BE2C (cell line): ENCODE measurements at regions not wholly inside any gene's neighbourhood (a gene's known extent, or its start where the extent isn't known, plus 50 kb on each side); places are given as distances from the start of the nearest gene placed in this dataset.

ENCODE experiments used
- DNase-seq: peaks from one replicate; pipeline ENCODE4 v3.0.0-alpha.2; 2020
- H3K27me3 ChIP-seq: fragments of 250-450 bp; sonication (Bioruptor Pico); 2 replicates; pipeline ENCODE4 v1.5.1; 2020; ENCODE audit warnings: mild to moderate bottlenecking
- H3K36me3 ChIP-seq: fragments of 250-450 bp; sonication (Bioruptor Pico); 2 replicates; pipeline ENCODE4 v1.5.1; 2020; ENCODE audit warnings: mild to moderate bottlenecking
- H3K4me1 ChIP-seq: fragments of 250-450 bp; sonication (Bioruptor Pico); 2 replicates; pipeline ENCODE4 v1.5.1; 2020
- H3K4me3 ChIP-seq: 2 replicates; pipeline ENCODE4 v1.5.1; 2011; ENCODE audit warnings: low read depth, low read length
- H3K9me3 ChIP-seq: fragments of 250-450 bp; sonication (Bioruptor Pico); 2 replicates; pipeline ENCODE4 v1.5.1; 2020
- TF ChIP-seq, protein P1 (sequence below): IDR thresholded peaks from 2 replicates; pipeline ENCODE4 v1.5.1; 2012; ENCODE audit warnings: mild to moderate bottlenecking, low read depth, low read length

DNA sequence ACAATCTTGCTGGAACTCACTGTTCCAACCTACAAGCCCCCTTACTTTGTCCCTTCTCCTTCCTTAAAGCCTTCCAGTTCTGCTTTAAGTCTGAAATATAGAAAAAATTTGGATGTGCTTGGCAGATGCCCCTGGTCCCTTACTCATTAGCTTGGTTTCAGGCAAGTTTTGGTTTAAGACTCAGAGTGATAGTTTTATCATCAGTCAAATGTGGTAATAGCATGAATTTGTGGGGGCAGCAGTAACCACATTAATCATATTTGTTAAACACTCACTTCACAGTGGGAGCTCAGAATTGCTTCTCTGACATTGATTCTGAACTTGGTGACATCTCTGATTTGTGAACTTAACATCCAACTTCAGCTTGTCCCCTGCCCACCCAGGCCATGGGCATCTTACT lies 58.3 kb upstream of the ALDH1A3 start:
- Histone ChIP-seq H3K4me1 (no peaks in the 10 kb centered on the region; the same call in 1 of the 2 replicates), H3K27me3 (no peaks in the 10 kb centered on the region), H3K4me3 (no peak overlapping the region), H3K9me3 (no peaks in the 10 kb centered on the region), H3K36me3 (no peaks in the 10 kb centered on the region)
- TF ChIP-seq, protein P1, sequence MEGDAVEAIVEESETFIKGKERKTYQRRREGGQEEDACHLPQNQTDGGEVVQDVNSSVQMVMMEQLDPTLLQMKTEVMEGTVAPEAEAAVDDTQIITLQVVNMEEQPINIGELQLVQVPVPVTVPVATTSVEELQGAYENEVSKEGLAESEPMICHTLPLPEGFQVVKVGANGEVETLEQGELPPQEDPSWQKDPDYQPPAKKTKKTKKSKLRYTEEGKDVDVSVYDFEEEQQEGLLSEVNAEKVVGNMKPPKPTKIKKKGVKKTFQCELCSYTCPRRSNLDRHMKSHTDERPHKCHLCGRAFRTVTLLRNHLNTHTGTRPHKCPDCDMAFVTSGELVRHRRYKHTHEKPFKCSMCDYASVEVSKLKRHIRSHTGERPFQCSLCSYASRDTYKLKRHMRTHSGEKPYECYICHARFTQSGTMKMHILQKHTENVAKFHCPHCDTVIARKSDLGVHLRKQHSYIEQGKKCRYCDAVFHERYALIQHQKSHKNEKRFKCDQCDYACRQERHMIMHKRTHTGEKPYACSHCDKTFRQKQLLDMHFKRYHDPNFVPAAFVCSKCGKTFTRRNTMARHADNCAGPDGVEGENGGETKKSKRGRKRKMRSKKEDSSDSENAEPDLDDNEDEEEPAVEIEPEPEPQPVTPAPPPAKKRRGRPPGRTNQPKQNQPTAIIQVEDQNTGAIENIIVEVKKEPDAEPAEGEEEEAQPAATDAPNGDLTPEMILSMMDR, result no peak
- DNase-seq, result no peak

DNA sequence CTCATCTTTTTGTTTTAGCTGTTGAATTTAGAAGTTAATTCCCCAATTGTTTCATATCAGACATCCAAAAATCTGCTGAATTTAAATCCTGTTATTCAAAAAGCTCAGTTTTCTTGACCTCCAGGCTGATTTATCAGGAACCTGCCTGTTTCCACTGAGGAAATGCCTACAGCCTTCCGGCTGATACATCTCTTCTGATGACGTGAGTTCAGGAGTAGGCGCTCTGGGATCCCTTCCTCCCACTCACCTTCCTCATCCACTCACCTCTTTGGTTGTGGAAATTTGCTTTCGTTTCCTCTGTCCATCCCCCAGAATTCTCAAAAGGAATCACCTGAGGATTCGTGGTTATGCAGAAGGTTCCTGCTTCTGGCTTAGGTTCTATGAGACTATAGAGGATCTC lies 55.4 kb upstream of the ALDH1A3 start:
- Histone ChIP-seq H3K27me3 (no peaks in the 10 kb centered on the region), H3K4me3 (no peak overlapping the region), H3K36me3 (no peaks in the 10 kb centered on the region), H3K9me3 (no peaks in the 10 kb centered on the region), H3K4me1 (no peaks in the 10 kb centered on the region; the same call in 1 of the 2 replicates)
- TF ChIP-seq, protein P1, result no peak
- DNase-seq, result no peak

- H3K4me1 ChIP-seq, result no peaks in the 10 kb centered on the region; the same call in 1 of the 2 replicates
Measured at GRCh38 chr15:100829457-100829856, 50.2 kb upstream of the ALDH1A3 start.

More at GRCh38 chr15:100829457-100829856, 50.2 kb upstream of the ALDH1A3 start:
- no peak for DNase-seq
- H3K36me3 ChIP-seq, result no peaks in the 10 kb centered on the region
- H3K4me3 ChIP-seq, result no peak overlapping the region
- H3K27me3 ChIP-seq, result no peaks in the 10 kb centered on the region
- no peaks in the 10 kb centered on the region for H3K9me3 ChIP-seq
- TF ChIP-seq, protein P1, result no peak
